SIG-M5 treated with dmso at 0.1 percent for 504 hours (cell line): ENCODE measurements at regions not wholly inside any gene's neighbourhood (a gene's known extent, or its start where the extent isn't known, plus 50 kb on each side); places are given as distances from the start of the nearest gene placed in this dataset.
"Not testable (repeated sequence)": the region's sequence is repeated elsewhere in the genome, so short reads cannot be mapped to it uniquely, and the experiment has no call there.

Experiments
- DNase-seq: peaks from one replicate; lab custom pipeline; 2025; ENCODE audit not compliant: unreplicated experiment; lab: John Stamatoyannopoulos, UW

- DNase-seq = not testable (repeated sequence)
Observed at GRCh38 chr9:39463696-39464095, 108.2 kb downstream of the SPATA31A1 start.

- not testable (repeated sequence) for DNase-seq
Observed at GRCh38 chr9:39464122-39464777, 108.8 kb downstream of the SPATA31A1 start.

- DNase-seq = not testable (repeated sequence)
Observed at GRCh38 chr9:39474499-39474898, 119.0 kb downstream of the SPATA31A1 start.

DNA sequence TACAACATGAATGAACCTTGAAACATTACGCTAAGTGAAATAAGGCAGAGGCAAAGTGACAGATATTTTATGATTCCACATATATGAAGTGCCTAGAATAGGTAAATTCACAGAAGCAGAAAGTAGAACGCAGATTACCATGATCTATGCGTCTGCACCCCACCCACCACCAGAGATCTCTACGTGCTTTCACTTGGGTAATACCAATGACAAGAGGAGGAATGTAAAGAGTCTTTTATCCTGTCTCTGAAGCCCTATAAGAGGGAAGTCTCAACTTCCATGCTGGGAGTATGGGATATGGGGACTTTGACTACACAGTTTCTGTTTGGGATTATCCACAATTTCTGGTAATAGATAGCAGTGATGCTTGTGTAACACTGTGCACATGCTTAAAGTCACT lies 127.6 kb downstream of the SPATA31A1 start:
- DNase-seq = not testable (repeated sequence)

- not testable (repeated sequence) for DNase-seq
Observed at GRCh38 chr9:39483880-39484279, 128.4 kb downstream of the SPATA31A1 start.

DNA sequence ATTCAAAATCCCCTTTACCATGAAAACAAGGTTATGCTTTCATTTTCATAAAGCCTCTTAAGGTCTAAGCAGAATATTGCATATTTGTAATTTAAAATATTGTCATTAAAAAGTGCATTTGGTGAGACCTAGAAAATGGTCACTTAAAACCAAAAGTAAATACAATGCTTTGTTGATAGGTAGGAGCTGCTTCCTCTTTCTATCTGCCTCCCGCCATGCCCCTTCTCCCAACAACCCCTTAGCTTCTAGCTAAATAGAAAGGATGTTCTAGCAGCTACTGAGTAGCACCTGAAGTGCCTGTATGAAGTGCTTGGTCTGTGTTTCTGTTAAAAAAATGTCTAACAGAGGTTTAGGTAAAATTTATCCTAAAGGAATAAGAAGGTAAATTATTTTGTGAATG lies 128.8 kb downstream of the SPATA31A1 start:
- DNase-seq = not testable (repeated sequence)

DNA sequence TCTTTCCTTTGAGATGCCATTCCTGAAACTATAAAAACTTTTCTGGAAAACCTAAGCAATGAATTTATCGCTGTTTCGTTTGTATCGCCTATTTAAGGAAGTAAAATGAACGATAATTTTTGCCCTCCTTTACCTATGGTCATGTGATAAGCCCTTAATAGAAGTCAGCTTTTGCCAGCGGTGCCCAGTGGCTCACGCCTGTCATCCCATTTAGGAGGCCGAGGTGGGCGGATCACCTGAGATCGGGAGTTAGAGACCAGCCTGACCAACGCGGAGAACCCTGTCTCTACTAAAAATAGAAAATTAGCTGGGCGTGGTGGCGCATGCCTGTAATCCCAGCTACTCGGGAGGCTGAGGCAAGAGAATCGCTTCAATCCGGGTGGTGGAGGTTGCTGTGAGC lies 132.0 kb downstream of the SPATA31A1 start:
- not testable (repeated sequence) for DNase-seq

DNA sequence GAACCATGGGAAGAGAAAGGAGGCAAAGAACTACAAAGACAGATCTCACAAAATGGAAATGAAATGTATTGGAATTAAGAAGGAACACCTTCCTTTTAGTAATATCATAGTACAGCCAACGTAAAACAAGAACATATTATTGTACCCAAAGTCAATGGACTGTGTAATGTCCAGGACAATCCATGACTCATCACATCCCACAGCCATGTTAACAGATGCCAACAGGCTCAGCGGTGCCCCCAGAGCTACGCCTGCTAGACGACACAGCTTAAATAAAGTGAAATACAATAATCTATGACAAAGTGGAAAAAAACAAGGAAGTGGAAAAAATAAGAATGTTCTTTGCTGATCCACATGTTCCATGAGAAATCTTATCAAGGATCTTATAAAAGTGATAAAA lies 140.8 kb downstream of the SPATA31A1 start:
- not testable (repeated sequence) for DNase-seq

DNA sequence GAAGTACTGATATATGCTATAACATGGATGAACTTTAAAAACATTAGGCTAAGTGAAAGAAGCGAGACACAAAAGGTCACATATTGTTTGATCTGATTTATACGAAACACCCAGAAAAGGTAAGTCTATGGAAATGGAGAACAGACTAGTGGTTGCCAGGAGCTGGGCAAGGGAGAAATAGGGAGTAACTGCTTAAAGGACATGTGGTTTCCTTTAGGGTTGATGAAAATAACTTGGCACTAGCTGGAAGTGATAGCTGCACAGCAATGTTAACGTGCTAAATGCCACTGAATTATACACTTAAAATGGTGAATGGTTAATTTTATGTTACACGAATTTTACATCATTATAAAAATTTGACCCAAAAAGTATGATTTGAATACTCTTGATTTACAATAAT lies 147.7 kb downstream of the SPATA31A1 start:
- DNase-seq = not testable (repeated sequence)

GRCh38 chr9:39527387-39528029 lies 172.0 kb downstream of the SPATA31A1 start:
- DNase-seq = not testable (repeated sequence)

- DNase-seq = not testable (repeated sequence)
Observed at GRCh38 chr9:39532597-39532996, 177.1 kb downstream of the SPATA31A1 start.

DNA sequence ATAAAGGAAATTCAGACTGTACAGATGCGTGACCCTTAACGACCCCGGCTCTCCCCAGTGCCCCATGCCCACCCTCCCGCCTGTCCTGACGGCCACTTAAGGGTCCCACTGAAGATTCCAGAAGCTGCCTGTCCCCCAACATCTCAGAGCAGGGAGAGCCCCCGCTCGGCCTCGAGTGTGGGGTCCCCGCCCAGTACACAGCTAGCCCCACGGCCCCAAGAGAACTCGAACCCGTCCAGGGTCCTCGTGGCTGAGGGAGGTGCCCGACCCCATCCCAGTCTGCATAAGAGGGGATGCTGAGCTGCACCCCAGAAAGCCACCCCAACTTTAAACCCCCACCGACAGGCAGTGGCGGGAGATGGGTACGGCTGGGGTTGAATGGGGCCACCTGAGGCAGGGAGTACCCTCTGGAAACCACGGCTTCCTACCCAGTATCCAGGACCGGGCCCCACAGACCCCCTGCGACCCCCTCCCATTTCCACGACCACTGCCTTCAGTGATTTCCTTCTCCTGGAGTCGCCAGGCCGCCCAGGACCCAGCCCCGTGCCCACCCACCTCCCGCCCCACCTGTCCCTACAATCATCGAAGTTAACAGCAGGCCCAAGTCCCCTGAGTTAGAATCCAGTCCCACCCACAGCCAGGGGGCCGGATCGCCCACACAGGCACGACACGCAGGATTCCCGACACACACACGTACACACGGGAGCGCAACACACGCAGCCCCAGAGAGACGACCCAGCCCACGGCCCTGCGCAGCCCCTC lies 177.7 kb downstream of the SPATA31A1 start:
- DNase-seq = not testable (repeated sequence)

DNA sequence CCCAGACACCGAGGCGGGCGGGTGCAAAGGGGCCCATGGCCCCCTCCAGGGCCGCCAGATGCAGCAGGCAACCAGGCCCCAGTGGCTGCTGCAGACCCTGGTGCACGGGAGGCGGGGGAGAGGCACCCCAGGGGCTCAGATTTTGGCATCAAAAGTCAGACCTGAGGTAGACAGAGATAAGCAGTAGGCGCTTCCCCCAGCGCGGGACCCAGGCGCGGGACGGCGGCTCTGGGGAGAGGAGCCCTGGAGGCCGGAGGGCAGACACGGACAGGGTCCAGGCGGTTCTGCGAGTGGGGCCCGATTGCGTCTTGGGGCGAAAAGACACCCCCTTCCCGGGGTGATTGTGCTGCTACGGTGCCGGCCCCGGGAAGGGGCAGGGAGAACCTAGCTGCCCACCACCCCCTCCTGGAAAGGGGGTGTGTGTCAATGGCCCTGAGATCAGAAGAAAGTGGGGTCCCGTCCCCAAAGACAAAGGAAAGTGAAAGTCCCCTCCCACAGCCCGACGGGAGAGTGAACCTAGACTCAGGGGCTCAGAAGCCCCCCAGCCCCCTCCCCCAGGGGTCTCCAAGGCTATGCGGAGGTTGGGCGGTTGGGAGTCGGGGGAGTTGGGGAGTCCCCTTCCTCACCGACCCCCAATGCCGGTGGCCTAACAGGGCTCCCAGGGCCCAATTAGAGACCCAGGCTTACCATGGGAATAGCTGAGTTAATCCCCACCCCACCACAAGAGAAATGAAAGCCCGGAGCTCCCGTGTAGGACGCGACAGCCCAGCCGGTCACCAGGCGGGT lies 178.5 kb downstream of the SPATA31A1 start:
- not testable (repeated sequence) for DNase-seq

DNA sequence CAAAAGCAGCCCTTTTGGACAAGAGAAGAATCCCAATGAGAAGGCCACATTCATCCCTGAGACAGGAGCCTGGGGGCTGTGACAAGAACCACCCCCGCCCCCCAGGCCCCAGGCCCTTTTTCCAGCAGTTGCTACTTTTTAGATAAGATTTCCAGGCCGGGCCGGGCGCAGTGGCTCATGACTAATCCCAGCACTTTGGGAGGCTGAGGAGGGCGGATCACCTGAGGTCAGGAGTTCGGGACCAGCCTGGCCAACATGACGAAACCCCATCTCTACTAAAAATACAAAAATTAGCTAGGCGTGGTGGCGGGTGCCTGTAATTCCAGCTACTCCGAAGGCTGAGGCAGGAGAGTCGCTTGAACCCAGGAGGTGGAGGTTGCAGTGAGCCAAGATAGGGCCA lies 179.4 kb downstream of the SPATA31A1 start:
- not testable (repeated sequence) for DNase-seq

DNA sequence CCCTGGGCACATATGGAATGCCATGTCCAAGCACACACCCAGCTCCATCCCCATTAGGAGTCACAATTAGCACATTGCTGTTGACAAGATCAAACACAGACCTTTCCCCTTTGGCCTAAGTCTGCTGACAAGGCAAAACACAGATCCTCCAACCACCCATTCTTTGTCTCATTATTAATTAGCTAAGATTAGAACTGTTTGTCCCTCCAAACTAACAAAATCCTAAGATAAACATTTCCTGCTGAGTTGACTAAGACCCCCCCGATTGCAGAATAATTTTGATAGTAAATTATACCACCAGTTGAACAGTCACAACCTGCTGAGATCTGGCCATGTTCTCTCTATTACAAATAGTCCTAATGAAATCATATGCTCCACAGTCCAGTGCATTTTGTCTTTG lies 186.7 kb downstream of the SPATA31A1 start:
- not testable (repeated sequence) for DNase-seq

DNA sequence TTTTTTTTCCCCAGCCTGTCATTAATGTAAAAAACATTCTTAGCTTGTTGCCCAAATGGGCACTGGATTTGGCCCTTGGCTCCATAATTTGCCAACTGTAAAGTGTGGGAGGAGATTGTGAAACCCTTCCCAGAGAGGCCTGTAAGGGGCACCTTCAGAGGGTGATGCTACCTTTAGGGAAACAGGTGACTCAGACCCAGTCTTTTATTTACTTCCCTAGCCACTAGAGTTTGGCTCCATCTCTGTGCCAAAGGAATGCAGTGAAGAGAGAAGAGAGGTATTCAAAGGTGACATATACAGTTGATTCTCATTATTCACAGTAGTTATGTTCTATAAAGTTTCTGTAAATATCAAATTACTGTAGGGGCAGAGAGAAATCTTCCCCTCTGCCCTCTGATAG lies 189.6 kb downstream of the SPATA31A1 start:
- not testable (repeated sequence) for DNase-seq

- DNase-seq = not testable (repeated sequence)
Observed at GRCh38 chr9:39550573-39550972, 195.1 kb downstream of the SPATA31A1 start.

DNA sequence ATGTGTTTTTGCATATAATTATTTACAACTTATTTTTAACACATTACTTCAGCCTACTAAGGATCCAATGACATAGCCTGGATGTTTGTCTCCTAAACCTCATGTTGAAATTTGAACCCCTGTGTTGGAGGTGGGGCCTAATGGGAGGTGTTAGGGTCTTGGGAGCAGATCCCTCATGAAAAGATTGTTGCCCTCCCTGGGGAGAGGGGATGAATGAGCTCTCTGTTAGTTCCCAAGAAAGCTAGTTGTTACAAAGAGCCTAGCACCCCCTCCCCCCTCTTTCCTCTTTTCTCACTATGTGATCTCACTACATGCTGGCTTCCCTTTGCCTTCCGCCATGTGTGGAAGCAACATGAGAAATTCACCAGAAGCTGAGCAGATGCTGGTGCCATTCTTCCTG lies 196.1 kb downstream of the SPATA31A1 start:
- not testable (repeated sequence) for DNase-seq

GRCh38 chr9:39552242-39552881 lies 196.9 kb downstream of the SPATA31A1 start:
- DNase-seq = not testable (repeated sequence)

- DNase-seq = not testable (repeated sequence)
Observed at GRCh38 chr9:39554352-39554751, 198.9 kb downstream of the SPATA31A1 start.
